PC-3 (cell line): ENCODE measurements at regions not wholly inside any gene's neighbourhood (a gene's known extent, or its start where the extent isn't known, plus 50 kb on each side); places are given as distances from the start of the nearest gene placed in this dataset.

Experiments
- CTCF ChIP-seq: fragments of 300-600 bp; sonication (generic); conservative IDR thresholded peaks from 2 replicates; pipeline ENCODE4 v1.5.1; 2017; ENCODE audit warnings: antibody characterized with exemption, low read depth, mild to moderate bottlenecking, low read length
- EZH2 ChIP-seq: fragments of 300-600 bp; sonication (generic); IDR thresholded peaks from one replicate; pipeline ENCODE4 v1.6.1; 2017; ENCODE audit warnings: antibody characterized with exemption, mild to moderate bottlenecking, low read length; ENCODE audit not compliant: unreplicated experiment
- EZH2phosphoT487 ChIP-seq: fragments of 300-600 bp; sonication (generic); IDR thresholded peaks from 2 replicates; pipeline ENCODE4 v1.6.1; 2018; ENCODE audit warnings: mild to moderate bottlenecking, antibody characterized with exemption, low read length, borderline replicate concordance

DNA sequence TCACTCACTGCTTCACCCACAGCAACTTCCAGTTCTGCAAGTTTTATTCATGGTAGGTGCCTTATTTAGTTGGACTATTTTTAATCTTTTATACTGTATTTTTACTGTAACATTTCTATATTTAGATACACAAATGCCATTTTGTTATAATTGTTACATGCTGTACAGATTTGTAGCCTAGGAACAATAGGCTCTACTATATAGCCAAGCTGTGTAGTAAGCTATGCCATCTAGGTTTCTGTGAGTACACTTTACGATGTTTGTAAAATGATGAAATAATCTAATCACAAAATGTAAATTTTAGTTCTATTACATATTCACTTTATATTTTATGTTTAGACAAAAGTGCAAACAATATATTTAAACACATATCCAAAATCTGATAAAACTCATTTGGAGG lies 1187.8 kb downstream of the TECRL start:
- TF ChIP-seq CTCF (no peak), EZH2 (no peak), EZH2phosphoT487 (no peak)
